ENCODE measurements at regions not wholly inside any gene's neighbourhood (a gene's known extent, or its start where the extent isn't known, plus 50 kb on each side); places are given as distances from the start of the nearest gene placed in this dataset.

DNA sequence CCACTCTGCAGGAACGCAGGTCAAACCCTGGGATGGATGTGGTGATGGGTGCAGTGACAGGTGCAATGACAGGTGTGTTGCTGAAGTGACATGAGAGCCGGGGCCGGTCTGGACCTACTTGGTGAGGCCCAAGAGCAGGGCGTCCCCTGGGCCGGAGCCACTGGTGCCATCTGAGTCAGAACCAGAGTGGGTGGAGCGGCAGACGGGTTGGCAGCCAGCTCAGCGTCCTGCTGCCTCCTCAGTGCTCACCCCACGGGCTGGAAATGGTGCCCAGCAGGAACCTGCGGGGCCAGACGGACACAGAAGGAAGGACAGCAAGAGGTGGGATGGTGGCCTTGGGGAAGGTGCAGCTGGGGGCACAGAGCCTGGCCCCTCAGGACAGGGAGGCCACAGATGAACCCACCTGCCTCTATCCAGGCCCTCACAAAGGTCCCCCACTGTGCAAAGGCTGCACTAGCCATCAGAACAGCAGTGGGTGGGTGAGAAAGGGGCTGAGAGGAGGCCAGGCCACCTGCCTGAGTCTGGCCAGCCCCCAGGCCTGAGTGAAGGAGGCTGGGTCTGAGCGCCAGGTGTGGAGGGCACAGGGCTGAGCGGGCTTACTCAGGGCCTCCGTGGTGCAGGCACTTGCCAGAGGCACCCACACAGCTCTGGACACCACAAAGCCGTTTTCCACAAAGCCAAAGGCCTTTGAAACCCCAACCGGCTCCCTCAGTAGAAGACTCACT lies 129.0 kb upstream of the PPP2R2D start:
- 39 to 65% (median 49%) methylated on average over 16 of the region's 16 CpGs for WGBS, 3 donors
- H3K27ac ChIP-seq: no peak overlapping the region
- peaks cover 2% of the 10 kb centered on the region for H3K9me3 ChIP-seq
- H3K4me3 ChIP-seq: no peak overlapping the region
- H3K27me3 ChIP-seq (ENCODE audit: insufficient read depth in 3 of 3, low read length in 2 of 3): peaks cover 0 to 6% (median 4%) of the 10 kb centered on the region in 3 donors
- H3K4me1 ChIP-seq: no peaks in the 10 kb centered on the region
- TF ChIP-seq, protein P1, sequence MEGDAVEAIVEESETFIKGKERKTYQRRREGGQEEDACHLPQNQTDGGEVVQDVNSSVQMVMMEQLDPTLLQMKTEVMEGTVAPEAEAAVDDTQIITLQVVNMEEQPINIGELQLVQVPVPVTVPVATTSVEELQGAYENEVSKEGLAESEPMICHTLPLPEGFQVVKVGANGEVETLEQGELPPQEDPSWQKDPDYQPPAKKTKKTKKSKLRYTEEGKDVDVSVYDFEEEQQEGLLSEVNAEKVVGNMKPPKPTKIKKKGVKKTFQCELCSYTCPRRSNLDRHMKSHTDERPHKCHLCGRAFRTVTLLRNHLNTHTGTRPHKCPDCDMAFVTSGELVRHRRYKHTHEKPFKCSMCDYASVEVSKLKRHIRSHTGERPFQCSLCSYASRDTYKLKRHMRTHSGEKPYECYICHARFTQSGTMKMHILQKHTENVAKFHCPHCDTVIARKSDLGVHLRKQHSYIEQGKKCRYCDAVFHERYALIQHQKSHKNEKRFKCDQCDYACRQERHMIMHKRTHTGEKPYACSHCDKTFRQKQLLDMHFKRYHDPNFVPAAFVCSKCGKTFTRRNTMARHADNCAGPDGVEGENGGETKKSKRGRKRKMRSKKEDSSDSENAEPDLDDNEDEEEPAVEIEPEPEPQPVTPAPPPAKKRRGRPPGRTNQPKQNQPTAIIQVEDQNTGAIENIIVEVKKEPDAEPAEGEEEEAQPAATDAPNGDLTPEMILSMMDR (IDR thresholded peaks at IDR 0.05): no peak
- DNase-seq (no peak), ATAC-seq (peak in 1 of 4 donors; percentile 22)
- no peaks in the 10 kb centered on the region for H3K36me3 ChIP-seq (ENCODE audit: insufficient read depth in 1 of 2, low read depth in 1 of 2)
- intact Hi-C loops (cut with DNase I): no loop called here

GRCh38 chr10:131772441-131772840 lies 128.4 kb upstream of the PPP2R2D start:
- intact Hi-C loops (cut with DNase I): no loop called here
- Histone ChIP-seq H3K9me3 (peaks cover 8% of the 10 kb centered on the region), H3K4me3 (no peak overlapping the region), H3K36me3 (ENCODE audit: insufficient read depth in 1 of 2, low read depth in 1 of 2) (no peaks in the 10 kb centered on the region), H3K27ac (no peak overlapping the region), H3K4me1 (no peaks in the 10 kb centered on the region), H3K27me3 (ENCODE audit: insufficient read depth in 3 of 3, low read length in 2 of 3) (peaks cover 0 to 6% (median 4%) of the 10 kb centered on the region in 3 donors)
- ATAC-seq: no peak
- TF ChIP-seq, protein P1 (IDR thresholded peaks at IDR 0.05): no peak
- DNase-seq: no peak
- 43 to 56% (median 48%) methylated on average over 9 of the region's 9 CpGs for WGBS, 3 donors

GRCh38 chr10:131773370-131774343 lies 127.2 kb upstream of the PPP2R2D start:
- peaks cover 11% of the 10 kb centered on the region for H3K9me3 ChIP-seq
- no peak for ATAC-seq
- no peaks in the 10 kb centered on the region for H3K4me1 ChIP-seq
- H3K36me3 ChIP-seq (ENCODE audit: insufficient read depth in 1 of 2, low read depth in 1 of 2): no peaks in the 10 kb centered on the region
- TF ChIP-seq, protein P1 (IDR thresholded peaks at IDR 0.05): no peak
- no peak overlapping the region for H3K4me3 ChIP-seq
- no peak overlapping the region for H3K27ac ChIP-seq
- intact Hi-C loops (cut with DNase I): no loop called here
- DNase-seq: no peak
- 49 to 60% (median 53%) methylated on average over 34 of the region's 34 CpGs for WGBS, 3 donors
- H3K27me3 ChIP-seq (ENCODE audit: insufficient read depth in 3 of 3, low read length in 2 of 3): peaks cover 0 to 6% (median 4%) of the 10 kb centered on the region in 3 donors

GRCh38 chr10:131774681-131775085 lies 126.1 kb upstream of the PPP2R2D start:
- ATAC-seq (no peak), DNase-seq (no peak)
- Histone ChIP-seq H3K27me3 (ENCODE audit: insufficient read depth in 3 of 3, low read length in 2 of 3) (peaks cover 0 to 6% (median 4%) of the 10 kb centered on the region in 3 donors), H3K27ac (no peak overlapping the region), H3K36me3 (ENCODE audit: insufficient read depth in 1 of 2, low read depth in 1 of 2) (no peaks in the 10 kb centered on the region), H3K4me3 (no peak overlapping the region), H3K4me1 (no peaks in the 10 kb centered on the region), H3K9me3 (peaks cover 11% of the 10 kb centered on the region)
- 75 to 83% (median 78%) methylated on average over 17 of the region's 17 CpGs for WGBS, 3 donors
- TF ChIP-seq, protein P1 (IDR thresholded peaks at IDR 0.05): no peak
- intact Hi-C loops (cut with DNase I): no loop called here
